ENCODE measurements at regions not wholly inside any gene's neighbourhood (a gene's known extent, or its start where the extent isn't known, plus 50 kb on each side); places are given as distances from the start of the nearest gene placed in this dataset.
"Not testable (repeated sequence)": the region's sequence is repeated elsewhere in the genome, so short reads cannot be mapped to it uniquely, and the experiment has no call there.

- no peak for DNase-seq
Measured at GRCh38 chr7:25672496-25672895, 444.2 kb upstream of the NPVF start.

- no peak for DNase-seq
Measured at GRCh38 chr7:25675789-25676474, 447.6 kb upstream of the NPVF start.

- no peak for DNase-seq
Measured at GRCh38 chr7:25677595-25677994, 449.3 kb upstream of the NPVF start.

- DNase-seq: no peak
Measured at GRCh38 chr7:25678215-25678614, 449.9 kb upstream of the NPVF start.

GRCh38 chr7:25680636-25681035, 452.4 kb upstream of the NPVF start:
- DNase-seq: no peak

GRCh38 chr7:25684360-25684759, 456.1 kb upstream of the NPVF start:
- DNase-seq: no peak

- no peak for DNase-seq
Measured at GRCh38 chr7:25686493-25686892, 458.2 kb upstream of the NPVF start.

- DNase-seq: no peak
Measured at GRCh38 chr7:25694211-25694610, 457.8 kb upstream of the NFE2L3 start.

GRCh38 chr7:25694699-25695098, 457.3 kb upstream of the NFE2L3 start:
- DNase-seq: no peak

GRCh38 chr7:25696571-25696970, 455.4 kb upstream of the NFE2L3 start:
- DNase-seq: no peak

- DNase-seq: no peak
Measured at GRCh38 chr7:25698451-25699113, 453.4 kb upstream of the NFE2L3 start.

- DNase-seq: not testable (repeated sequence)
Measured at GRCh38 chr7:25700141-25700540, 451.9 kb upstream of the NFE2L3 start.

- DNase-seq: no peak
Measured at GRCh38 chr7:25704413-25704812, 447.6 kb upstream of the NFE2L3 start.

GRCh38 chr7:25706764-25707163, 445.2 kb upstream of the NFE2L3 start:
- DNase-seq: no peak

- DNase-seq: no peak
Measured at GRCh38 chr7:25707768-25708620, 444.0 kb upstream of the NFE2L3 start.

- no peak for DNase-seq
Measured at GRCh38 chr7:25710959-25711358, 441.0 kb upstream of the NFE2L3 start.

GRCh38 chr7:25711940-25712339, 440.1 kb upstream of the NFE2L3 start:
- no peak for DNase-seq

GRCh38 chr7:25712500-25712899, 439.5 kb upstream of the NFE2L3 start:
- DNase-seq: no peak

GRCh38 chr7:25714013-25714412, 438.0 kb upstream of the NFE2L3 start:
- no peak for DNase-seq

GRCh38 chr7:25716421-25716820, 435.6 kb upstream of the NFE2L3 start:
- DNase-seq: no peak

GRCh38 chr7:25718596-25718995, 433.4 kb upstream of the NFE2L3 start:
- DNase-seq: no peak

- DNase-seq: no peak
Measured at GRCh38 chr7:25719190-25719896, 432.7 kb upstream of the NFE2L3 start.

- no peak for DNase-seq
Measured at GRCh38 chr7:25720427-25720826, 431.6 kb upstream of the NFE2L3 start.

Measured in NCI-H2107 (cell line).